ENCODE measurements at regions not wholly inside any gene's neighbourhood (a gene's known extent, or its start where the extent isn't known, plus 50 kb on each side); places are given as distances from the start of the nearest gene placed in this dataset.

- no peak for TF ChIP-seq CTCF (IDR thresholded peaks at IDR 0.05)
- no peak for TF ChIP-seq POLR2A (IDR thresholded peaks at IDR 0.05)
Observed at GRCh38 chr10:89869180-89869579, 167.8 kb downstream of the KIF20B start.
